HepG2 (cell line): ENCODE measurements at regions not wholly inside any gene's neighbourhood (a gene's known extent, or its start where the extent isn't known, plus 50 kb on each side); places are given as distances from the start of the nearest gene placed in this dataset.

Experiments used
- CREM ChIP-seq, 2 experiments: sonication (generic) in 1 of 2; formaldehyde crosslinking in 1 of 2; IDR thresholded peaks; 2 replicates each; pipeline versions ENCODE4 v1.4.0 to v1.6.1; 2016 to 2020; ENCODE audit warnings: antibody characterized with exemption in 1 of 2, mild to moderate bottlenecking in 1 of 2, missing genetic modification reagents in 1 of 2
- CTCF ChIP-seq: sonication (generic); formaldehyde crosslinking; IDR thresholded peaks from 2 replicates; pipeline ENCODE4 v1.5.0; 2020; ENCODE audit warnings: mild to moderate bottlenecking, missing genetic modification reagents, moderate library complexity
- ZFP90 ChIP-seq: sonication (generic); formaldehyde crosslinking; IDR thresholded peaks from 2 replicates; pipeline ENCODE4 v1.8.0; 2022; ENCODE audit warnings: missing genetic modification reagents, mild to moderate bottlenecking, inconsistent platforms, borderline replicate concordance

DNA sequence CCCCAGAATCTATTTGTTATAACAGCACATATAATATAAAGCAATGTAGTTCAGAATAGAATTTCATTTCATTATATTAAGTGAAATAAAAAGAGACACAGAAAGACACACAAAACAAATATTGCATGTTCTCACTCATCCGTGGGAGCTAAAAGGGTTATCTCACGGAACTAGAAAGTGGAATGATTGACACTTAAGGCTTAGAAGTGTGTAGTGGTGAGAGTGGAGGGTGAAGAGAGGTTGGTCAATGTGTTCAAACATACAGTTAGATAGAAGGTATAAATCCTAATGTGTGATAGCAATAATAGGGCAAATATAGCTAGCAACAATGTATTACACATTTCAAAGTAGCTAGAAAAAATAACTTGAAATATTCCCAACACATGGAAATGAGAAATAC lies 1001.7 kb upstream of the TMPRSS15 start:
- no peak for TF ChIP-seq CREM (IDR thresholded peaks at IDR 0.05)
- no peak for TF ChIP-seq CREM (CRISPR knock-in tag; IDR thresholded peaks at IDR 0.05)
- no peak for TF ChIP-seq CTCF (CRISPR knock-in tag)
- no peak for TF ChIP-seq ZFP90
